ENCODE measurements at regions not wholly inside any gene's neighbourhood (a gene's known extent, or its start where the extent isn't known, plus 50 kb on each side); places are given as distances from the start of the nearest gene placed in this dataset.

DNA sequence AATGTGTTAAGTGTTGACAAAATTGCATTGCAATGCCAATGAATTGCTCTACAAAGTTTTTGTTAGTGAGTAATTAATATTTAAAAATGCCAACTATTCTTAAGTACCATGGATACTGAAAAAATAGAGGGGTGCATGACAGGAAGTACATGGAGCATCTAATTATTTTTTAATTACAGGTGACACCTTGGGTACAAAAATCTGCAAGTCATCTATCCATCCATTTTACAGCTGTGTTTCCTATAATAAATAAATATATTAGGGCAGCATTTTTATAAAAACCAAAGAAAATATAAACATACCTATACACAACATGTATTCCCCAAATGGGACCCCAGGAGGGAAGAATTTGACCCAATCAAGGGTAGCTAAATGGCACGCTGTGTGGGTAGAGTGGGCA is 304.6 kb downstream of the XPNPEP1 start:
- FAIRE-seq, result no peak

More for the DNA sequence above, 304.6 kb downstream of the XPNPEP1 start:
- Histone ChIP-seq H3K4ac (replicated peaks; ENCODE audit: insufficient read length, low read depth, low read length) (no peak overlapping the region), H3K4me1 (replicated peaks in 1 of 4; ENCODE audit: control insufficient read depth in 3 of 4, insufficient read depth in 4 of 4, low read length in 3 of 4) (no peaks in the 10 kb centered on the region), H3K36me3 (ENCODE audit: control insufficient read depth in 2 of 4, insufficient read depth in 4 of 4, low read length in 3 of 4) (no peaks in the 10 kb centered on the region), H2AFZ (ENCODE audit: low read length) (no peak overlapping the region), H2BK20ac (ENCODE audit: low read length) (no peak overlapping the region), H3K4me3 (ENCODE audit: extremely low read depth in 1 of 4, insufficient read depth in 2 of 4, low read depth in 3 of 4, low read length in 4 of 4) (no peak overlapping the region), H3K14ac (ENCODE audit: insufficient read length) (no peak overlapping the region), H3K79me2 (ENCODE audit: control insufficient read depth in 1 of 2, insufficient read depth in 2 of 2, low read length in 2 of 2) (no peaks in the 10 kb centered on the region), H4K8ac (ENCODE audit: extremely low read depth, insufficient read depth, low read length) (no peak overlapping the region), H2AK5ac (ENCODE audit: low read depth, low read length) (no peak overlapping the region), H4K5ac (ENCODE audit: insufficient read length, low read depth, low read length) (no peak overlapping the region), H4K20me1 (replicated peaks in 1 of 2; ENCODE audit: control insufficient read depth in 1 of 2, insufficient read depth in 2 of 2, low read length in 2 of 2) (no peaks in the 10 kb centered on the region), H3K27ac (ENCODE audit: low read depth, low read length) (no peak overlapping the region), H3K56ac (replicated peaks; ENCODE audit: insufficient read length, low read depth, low read length) (no peak overlapping the region), H2BK5ac (ENCODE audit: low read depth, low read length) (no peak overlapping the region), H2BK12ac (ENCODE audit: low read depth, low read length) (no peak overlapping the region), H3K9ac (replicated peaks in 1 of 4; ENCODE audit: extremely low read depth in 1 of 4, low read depth in 3 of 4, low read length in 3 of 4) (no peak overlapping the region), H3K18ac (ENCODE audit: extremely low read depth, low read length) (no peak overlapping the region), H3K79me1 (ENCODE audit: low read depth, low read length) (no peaks in the 10 kb centered on the region), H2BK120ac (replicated peaks; ENCODE audit: low read depth, low read length) (no peak overlapping the region), H3K4me2 (ENCODE audit: insufficient read depth in 1 of 2, low read depth in 2 of 2, low read length in 2 of 2) (no peak overlapping the region), H3K9me3 (ENCODE audit: insufficient read depth in 2 of 2, low read depth in 1 of 2, low read length in 1 of 2) (no peaks in the 10 kb centered on the region), H3K27me3 (replicated peaks in 1 of 4; ENCODE audit: control insufficient read depth in 3 of 4, extremely low read depth in 1 of 4, insufficient read depth in 3 of 4, low read length in 3 of 4) (no peaks in the 10 kb centered on the region), H4K91ac (replicated peaks; ENCODE audit: insufficient read length, low read length) (no peak overlapping the region), H2BK15ac (ENCODE audit: low read length) (no peak overlapping the region), H3K23me2 (ENCODE audit: low read depth, low read length) (no peaks in the 10 kb centered on the region), H3K23ac (ENCODE audit: insufficient read length) (no peak overlapping the region)
- CTCF ChIA-PET (ENCODE audit: partially characterized antibody), result no interaction called here
- WGBS, 2 experiments (ENCODE audit: extremely low coverage in 1 of 2, insufficient coverage in 1 of 2, insufficient read length in 1 of 2, insufficient replicate concordance in 2 of 2, low coverage in 1 of 2, low lambda C conversion rate in 2 of 2, missing lambda C conversion rate in 1 of 2), result 83% methylated on average over 1 of the region's 1 CpG; no CpG with 5 or more reads in 1 of the 2 experiments
- POLR2A ChIA-PET (ENCODE audit: partially characterized antibody), result no interaction called here
- TF ChIP-seq HDAC6 (IDR thresholded peaks at IDR 0.05; ENCODE audit: low read depth, low read length), result no peak
- TF ChIP-seq, protein P1, sequence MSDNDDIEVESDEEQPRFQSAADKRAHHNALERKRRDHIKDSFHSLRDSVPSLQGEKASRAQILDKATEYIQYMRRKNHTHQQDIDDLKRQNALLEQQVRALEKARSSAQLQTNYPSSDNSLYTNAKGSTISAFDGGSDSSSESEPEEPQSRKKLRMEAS (IDR thresholded peaks at IDR 0.05), result no peak
- no peak for TF ChIP-seq SRF (IDR thresholded peaks at IDR 0.05; ENCODE audit: low read depth, low read length)
- no peak for TF ChIP-seq RBBP5 (IDR thresholded peaks at IDR 0.05; ENCODE audit: borderline replicate concordance, low read depth, low read length)
- TF ChIP-seq SP1 (IDR thresholded peaks at IDR 0.05; ENCODE audit: low read depth, low read length), result no peak
- TF ChIP-seq KDM1A (IDR thresholded peaks at IDR 0.05; ENCODE audit: borderline replicate concordance, low read length), result no peak
- TF ChIP-seq KDM4A (IDR thresholded peaks at IDR 0.05; ENCODE audit: low read depth, low read length, severe bottlenecking), result no peak
- no peak for TF ChIP-seq CHD1 (IDR thresholded peaks at IDR 0.05; ENCODE audit: low read depth, low read length)
- TF ChIP-seq KDM5A (IDR thresholded peaks at IDR 0.05; ENCODE audit: low read length), result no peak
- no peak for TF ChIP-seq GABPA (IDR thresholded peaks at IDR 0.05; ENCODE audit: borderline replicate concordance, insufficient read depth, low read length)
- no peak for DNase-seq (ENCODE audit: low read depth in 1 of 2, low spot score in 2 of 2)
